ENCODE measurements at regions not wholly inside any gene's neighbourhood (a gene's known extent, or its start where the extent isn't known, plus 50 kb on each side); places are given as distances from the start of the nearest gene placed in this dataset.

DNA sequence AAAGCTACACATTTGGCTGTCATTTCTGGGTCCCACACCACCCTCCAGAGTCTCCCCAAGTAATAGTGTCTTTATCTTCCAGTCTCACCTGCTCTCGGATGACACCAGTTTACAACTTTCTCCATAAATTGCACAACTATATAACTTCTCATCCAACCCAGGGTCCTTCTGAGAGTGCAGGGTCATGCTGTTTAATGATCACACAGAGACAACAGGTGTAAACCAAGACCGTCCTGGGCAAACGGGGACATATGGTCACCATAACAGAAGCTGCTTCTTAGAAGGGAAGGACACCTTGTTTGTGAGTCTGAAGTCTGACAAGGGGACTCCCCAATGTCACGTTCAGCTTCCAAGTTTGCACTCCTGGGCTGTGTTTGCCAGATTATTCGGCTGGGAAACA is 74.3 kb downstream of the MAP1LC3B2 start:
- TF ChIP-seq, protein P1, sequence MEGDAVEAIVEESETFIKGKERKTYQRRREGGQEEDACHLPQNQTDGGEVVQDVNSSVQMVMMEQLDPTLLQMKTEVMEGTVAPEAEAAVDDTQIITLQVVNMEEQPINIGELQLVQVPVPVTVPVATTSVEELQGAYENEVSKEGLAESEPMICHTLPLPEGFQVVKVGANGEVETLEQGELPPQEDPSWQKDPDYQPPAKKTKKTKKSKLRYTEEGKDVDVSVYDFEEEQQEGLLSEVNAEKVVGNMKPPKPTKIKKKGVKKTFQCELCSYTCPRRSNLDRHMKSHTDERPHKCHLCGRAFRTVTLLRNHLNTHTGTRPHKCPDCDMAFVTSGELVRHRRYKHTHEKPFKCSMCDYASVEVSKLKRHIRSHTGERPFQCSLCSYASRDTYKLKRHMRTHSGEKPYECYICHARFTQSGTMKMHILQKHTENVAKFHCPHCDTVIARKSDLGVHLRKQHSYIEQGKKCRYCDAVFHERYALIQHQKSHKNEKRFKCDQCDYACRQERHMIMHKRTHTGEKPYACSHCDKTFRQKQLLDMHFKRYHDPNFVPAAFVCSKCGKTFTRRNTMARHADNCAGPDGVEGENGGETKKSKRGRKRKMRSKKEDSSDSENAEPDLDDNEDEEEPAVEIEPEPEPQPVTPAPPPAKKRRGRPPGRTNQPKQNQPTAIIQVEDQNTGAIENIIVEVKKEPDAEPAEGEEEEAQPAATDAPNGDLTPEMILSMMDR (IDR thresholded peaks at IDR 0.05), result no peak
- TF ChIP-seq POLR2AphosphoS5 (IDR thresholded peaks at IDR 0.05), result no peak

All from upper lobe of left lung (tissue), 4 donors.